GM21381 (cell line): ENCODE measurements at regions not wholly inside any gene's neighbourhood (a gene's known extent, or its start where the extent isn't known, plus 50 kb on each side); places are given as distances from the start of the nearest gene placed in this dataset.

Experiments used
- ATAC-seq: cut with Tn5 transposase; IDR thresholded peaks from one replicate; pipeline ENCODE4 v1.9.1; 2021; ENCODE audit warnings: mild to moderate bottlenecking, moderate library complexity; ENCODE audit not compliant: unreplicated experiment

DNA sequence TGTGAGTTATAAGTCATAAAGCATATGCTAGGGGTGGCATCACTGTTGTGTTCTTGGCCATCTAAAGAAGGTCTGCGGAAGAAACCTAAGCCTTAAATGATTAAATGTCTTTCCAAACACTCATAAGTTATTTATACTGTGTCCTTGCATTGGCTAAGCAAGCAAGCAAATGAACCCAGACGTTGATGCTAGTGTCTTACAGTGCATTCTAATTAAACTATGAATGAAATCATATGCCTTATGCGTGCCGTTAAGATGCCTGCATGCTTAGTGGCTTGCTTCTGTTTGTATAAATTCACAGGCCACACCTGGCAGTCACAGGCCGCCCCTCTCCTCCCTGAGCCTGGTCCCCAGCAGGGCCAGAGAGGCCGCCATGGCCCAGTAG, 49.9 kb downstream of the RIN2 start:
- no peak for ATAC-seq

DNA sequence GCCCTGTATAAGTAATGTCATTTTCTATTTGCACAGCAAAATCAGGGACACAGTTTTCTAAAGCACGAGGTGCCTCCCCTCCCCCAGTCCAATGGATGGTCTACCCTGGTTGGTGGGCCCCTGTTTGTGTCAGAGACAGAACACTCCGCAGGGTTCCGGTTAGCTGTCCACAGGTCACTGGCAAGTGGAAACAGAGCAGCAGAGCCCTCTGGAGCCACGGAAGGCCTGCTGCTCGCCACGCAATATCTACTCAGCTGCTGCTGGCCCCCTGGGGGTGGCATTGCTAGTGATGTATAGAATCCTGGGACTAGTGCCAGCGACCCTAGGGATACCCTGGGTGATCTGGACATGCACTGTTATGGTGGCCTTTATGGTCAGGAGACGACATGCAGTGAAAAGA, 50.4 kb downstream of the RIN2 start:
- no peak for ATAC-seq

DNA sequence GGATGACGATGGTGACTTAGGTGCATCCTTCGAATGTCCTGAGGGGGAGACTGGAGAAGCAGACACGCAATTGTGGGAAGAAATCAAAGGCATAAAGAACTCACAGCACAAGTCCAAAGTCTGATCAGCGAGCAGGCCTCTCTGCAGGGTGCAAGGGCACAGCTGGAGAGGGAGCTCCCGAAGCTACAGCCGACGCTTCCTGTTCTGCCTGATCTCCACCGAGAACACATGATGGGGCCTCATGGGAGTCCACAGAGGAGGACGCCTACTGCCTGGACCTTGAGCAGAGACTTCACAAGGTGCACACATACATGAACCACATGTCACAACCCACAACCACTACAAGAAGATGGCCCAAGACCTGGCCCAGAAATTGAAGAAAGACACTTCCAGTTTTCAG, 51.4 kb downstream of the RIN2 start:
- no peak for ATAC-seq

DNA sequence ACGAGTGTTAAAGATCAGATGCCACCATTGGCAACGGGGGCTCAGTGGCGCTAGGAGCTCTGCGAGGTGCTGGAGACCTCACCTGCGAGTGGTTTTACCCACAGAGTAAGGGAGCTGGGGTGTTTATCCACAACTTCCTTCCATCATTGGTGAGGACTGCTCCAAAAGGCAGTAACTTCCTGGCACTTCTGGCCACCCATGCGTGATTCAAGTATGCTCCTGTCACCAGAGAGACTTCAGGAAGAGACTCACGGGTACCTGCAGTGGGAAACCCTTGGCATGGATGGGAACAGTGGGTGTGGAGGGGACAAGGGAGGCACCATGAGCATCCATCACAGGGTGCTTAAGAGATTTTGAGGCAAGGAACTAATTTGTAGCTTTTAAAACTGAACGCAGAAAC, 53.2 kb downstream of the RIN2 start:
- no peak for ATAC-seq

DNA sequence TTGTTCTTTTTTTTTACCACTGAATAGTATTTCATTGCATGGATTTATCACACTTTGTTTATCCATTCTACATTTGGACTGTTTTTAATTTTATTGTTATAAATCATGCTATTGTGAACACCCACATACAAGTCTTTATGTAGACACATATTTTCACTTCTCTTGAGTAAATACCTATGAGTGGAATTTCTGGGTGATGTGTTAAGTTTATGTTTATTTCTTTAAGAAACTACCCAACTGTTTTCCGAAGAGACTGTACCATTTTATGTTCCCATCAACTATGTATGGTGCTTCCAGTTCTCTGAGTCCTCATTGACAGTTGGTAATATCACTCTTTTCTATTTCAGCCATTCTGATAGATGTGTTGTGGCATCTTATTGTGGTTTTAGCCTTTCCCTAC, 54.0 kb downstream of the RIN2 start:
- ATAC-seq: no peak

DNA sequence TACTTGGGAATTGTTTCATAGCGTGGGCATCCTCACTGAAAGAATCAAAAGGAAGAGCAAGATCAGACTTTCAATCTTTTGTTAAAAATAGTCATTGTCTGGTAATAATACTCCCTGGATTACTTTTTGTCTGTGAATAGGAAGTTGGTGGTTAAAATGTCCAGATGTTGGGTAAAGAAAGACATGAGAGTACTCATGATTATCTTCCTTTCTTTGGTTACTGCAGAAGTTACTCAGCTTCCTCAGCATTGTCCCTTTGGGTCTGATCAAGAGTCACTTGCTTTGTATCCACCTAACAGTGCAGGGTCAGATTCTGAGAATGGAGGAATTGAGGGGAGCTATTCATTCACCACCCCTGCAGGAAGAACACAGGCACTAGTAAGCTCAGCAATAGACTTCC, 54.6 kb downstream of the RIN2 start:
- ATAC-seq: no peak

DNA sequence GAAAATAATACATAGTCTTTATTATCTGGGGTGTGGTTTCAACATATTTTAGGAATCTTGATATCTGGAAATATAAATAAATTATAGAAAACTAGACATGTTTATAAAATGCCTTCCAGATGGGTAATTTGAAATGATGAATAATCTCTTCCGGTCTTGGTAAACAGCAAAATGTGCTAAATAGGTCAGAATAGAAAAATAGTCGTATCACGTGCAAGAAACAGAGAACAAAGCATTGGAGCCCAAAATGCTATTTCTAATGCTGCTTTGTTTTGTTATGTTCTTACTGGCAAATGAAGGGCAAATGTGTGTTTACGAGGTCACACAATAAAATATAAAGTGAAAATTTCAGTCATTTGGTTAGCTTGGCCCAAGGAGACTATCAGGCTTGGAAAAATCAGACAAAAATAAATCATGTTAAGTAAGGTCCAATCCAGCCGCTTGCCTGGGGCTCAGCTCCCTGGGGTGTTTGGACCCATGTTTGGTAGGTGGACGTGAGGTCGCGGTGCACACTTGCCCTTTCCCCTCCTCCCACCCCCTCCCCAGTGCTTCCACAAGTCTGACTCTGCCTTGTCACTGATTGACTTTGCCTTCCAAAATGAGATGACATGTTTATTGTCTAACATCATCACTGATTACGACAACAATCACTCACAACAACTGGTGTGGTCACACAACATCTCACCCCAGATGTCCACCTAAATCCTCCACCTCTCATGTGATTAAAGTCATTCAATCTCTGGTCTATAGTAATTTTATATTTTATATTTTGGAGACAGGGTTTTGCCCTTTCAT, 56.0 kb downstream of the RIN2 start:
- ATAC-seq: no peak

DNA sequence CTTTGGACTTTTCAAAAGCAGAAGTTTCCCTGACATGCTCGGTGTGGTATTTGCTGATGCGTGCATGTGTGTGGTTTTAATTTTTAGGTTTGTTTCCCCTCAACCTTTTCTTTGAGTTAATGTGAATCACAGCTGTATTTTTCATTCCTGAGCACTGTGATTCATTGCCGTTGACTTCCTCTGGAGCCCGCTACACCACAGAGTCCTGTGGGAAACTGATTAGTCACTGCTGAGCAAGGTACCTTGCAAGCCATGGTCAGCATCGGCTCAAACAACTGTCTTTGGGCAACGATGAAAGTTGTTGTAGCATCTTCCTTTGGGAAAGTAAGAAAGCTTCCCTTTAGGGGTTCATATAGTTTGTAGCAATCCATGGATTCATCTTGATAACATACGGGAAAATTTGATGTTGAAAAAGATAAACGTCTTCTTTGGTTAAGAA, 57.5 kb downstream of the RIN2 start:
- no peak for ATAC-seq

DNA sequence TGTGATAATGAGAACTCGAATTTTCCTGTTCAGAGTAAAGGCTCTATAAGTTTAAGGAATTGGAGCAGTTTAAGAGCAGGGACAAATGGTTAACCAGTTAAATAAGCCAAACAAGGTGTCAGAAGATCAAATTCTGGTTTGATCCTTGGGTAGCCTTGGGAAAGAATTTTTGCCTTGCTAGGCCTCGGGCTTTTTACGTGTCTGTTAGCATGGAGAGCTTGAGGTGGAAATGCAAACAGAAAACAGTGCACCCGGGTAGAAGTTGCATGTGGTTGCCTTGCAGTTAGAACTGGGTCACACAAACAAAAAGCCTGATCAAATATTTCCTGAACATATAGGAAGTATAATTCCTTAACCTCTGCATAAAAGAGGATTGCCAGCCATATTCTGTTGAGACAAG, 58.3 kb downstream of the RIN2 start:
- ATAC-seq: no peak

DNA sequence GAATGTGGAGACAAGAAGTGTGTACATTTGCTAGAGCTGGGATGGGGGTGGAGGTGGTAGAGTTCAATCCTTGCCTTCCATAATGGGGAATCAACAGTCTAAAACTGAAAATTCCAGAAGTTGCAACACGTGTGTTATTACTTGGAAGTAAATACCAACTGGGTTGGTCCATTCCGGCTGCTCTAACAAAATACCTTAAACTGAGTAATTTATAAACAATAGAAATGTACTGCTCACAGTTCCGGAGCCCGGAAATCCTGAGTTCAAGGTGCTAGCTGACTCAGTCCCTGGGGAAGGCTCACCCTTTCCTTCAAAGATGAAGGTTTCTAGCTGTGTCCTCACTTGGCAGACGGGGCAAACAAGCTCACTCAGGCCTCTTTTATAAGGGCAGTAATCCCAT, 59.0 kb downstream of the RIN2 start:
- no peak for ATAC-seq

DNA sequence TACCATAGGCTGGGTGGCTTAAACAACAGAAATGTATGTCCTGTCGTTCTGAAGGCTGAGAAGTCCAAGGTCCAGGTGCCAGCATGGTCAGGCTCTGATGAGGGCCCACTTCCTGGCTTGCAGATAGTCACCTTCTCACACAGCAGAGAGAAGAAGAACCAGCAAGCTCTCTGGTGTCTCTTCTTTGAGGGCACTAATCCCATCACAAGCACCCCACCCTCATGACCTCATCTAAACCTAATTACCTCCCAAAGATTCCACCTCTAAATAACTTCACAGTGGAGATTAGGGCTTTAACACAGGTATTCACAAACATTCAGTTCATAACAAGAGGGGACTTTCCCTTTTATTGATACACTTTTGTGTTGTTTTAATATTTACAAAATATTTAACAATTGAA, 61.1 kb downstream of the RIN2 start:
- no peak for ATAC-seq

DNA sequence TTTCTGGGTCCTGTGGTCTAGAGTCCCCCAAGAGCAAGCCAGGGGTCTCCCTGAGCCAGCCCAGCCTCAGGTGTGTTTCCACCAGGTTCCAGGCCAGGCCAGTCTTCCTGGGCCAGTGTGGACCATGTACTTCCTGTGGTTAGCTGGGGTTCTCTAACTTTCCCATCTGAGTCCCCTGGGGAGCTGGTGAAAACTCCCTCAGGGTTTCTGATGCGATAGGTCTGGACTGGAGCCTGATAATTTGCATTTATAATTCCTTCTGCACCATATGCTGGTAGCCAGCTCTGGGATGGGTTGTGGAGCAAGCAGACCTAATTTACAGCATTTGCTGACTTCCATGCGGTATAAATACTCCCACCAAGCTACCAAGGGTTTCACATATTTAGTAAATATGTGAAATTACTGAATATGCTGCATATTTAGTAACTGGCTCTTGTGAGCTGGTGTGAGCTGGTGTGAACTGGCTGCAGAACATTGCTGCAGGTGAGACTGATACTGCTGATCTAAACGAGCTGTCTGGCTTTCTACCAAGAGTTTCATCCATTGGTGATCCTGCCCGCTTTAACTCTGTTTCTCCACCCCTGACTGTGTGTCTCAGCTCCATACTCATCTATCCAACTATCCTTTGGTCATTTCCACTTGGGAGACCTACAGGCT, 62.6 kb downstream of the RIN2 start:
- ATAC-seq: no peak

DNA sequence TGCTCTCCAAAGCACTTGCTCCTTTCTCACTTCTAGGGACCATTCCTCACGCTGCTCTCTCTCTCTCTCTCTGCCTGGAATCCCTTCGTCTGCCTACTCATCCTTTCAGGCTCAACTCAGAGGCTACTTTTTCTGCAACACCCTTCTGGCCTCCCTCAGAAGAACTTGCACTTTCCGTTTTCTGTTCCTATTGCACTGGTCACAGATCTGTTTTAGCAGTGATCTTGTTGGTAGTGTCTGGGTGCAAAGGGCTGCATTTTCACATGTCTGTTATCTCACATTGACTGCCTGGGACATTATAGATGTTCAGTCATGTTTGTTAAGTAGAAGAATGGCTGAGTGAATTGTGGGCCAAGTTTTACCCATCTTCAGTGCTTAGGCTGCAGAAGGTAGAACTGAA, 63.5 kb downstream of the RIN2 start:
- ATAC-seq: no peak

DNA sequence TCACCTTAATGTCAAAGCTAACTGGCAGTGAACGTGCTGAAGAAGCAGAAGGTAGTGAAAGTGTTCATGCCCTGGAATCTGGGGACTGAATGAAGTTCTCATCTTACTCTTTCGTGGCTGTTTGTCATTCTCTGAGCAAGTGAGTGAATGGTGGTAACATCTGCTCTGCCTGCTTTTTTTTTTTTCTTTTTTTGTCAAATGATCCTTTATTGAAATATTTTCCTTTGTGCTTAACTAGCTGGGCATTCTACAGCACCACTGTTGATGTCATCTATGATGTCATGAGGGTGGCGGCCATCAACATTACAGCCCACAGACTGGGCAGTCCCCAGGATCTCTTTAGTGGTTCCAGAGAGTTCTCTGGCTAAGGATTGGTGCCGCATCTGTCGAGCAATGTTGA, 65.2 kb downstream of the RIN2 start:
- no peak for ATAC-seq

DNA sequence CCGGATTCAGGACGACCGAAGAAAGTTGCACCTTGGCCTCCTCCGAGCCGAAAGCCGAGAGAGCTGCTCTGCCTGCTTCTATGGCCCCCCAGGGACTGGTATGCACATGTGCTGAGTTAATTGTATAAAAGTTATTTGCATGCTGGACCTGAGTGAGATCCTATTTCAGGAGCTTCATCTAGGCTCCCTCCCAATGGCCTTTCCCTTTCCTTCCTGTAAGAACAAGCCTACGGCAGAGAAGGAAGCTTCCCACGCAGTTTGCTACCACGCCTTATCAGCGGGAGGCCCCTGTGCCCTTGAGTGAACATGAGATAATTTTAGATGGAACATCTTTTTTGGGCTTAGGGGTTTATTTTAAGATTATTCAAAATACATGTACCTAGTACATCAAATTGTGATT, 65.9 kb downstream of the RIN2 start:
- ATAC-seq: no peak

DNA sequence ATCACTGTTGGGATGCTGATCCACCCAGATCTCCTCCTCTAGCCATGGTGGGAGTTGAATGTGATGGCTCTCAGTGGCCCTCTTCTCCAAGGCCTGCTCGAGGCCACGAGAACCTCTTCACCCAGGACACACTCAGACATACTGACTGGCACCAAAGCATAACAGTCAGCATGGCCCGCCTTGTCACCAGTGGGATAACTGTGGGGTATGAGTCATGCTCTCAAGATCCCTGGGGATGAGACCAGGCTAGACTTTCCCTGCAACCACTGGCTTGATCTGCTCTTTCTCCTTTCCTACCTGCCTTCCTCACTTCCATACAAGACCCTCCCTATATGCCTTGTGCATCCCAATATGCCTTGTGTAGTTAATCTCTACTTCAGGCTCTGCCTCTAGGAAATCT, 66.8 kb downstream of the RIN2 start:
- ATAC-seq: no peak

DNA sequence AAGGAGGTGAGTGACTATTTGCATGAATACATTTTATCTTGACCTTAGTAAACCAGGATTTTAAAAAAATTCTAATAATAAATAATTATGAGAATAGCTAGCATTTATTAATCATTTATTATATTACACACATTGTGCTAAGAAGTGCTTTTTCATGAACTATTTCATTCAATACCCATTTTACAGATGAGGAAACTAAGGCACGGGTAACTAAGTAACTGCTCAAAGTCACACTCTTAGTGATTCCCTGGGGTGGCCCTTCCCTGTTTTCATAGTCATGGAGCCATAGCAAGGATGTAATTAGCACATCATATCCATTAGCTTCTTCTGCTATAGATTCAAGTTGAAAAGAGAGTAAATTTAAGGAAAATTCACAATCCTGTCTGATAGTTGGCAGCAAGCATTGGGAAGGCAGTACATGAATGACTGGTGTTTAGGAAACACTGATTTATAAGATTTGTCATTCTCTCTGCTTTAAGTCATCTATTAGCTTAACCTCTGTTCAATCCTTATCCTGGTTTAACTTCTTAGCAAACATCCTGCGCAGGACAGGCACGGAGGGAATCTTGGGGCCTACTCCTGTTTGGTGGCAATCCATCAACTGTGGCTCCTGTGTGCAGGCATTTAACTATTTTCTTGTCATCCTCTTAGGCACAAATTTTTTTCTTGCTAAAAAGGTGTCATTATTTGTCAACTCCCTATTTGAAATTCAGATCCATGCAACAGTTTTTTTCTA, 68.3 kb downstream of the RIN2 start:
- no peak for ATAC-seq

DNA sequence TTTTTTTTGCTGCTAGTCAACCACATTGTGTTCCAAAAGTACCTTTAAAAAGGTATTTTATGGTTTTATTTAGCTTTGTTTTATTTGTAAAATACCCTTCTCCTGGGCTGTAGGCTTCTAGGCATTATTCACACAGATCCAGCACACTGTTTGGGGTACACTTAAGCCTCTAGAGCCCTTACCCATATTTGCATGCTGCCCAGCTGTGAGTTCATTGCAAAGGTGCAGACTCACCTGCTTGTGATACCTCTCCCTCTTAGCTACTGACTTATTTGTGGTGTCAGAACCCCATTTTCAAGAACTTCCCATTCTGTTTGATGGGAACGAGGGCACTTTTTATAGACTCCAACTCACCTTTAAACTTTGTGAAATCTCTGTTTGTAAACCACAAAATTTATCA, 69.8 kb downstream of the RIN2 start:
- peak; percentile 23 for ATAC-seq

DNA sequence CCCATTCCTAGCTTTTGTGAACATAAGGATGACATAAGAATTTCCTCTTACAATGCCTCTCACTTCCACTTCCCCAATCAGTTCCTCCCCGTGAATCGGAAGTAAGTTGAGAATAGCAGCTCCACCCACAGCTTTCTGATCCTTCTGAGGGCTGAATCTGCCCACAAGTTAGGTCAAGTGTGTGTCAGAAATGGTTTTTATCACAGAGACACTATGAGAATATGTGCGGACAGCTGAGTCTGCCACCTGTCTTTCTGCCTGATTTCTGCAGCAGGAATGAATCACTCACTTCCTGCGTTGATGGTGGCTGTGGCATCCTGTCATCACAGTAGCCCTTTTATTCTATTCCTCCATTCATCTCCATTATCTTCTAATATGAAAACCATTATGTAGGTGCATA, 70.2 kb downstream of the RIN2 start:
- ATAC-seq: peak; percentile 93

DNA sequence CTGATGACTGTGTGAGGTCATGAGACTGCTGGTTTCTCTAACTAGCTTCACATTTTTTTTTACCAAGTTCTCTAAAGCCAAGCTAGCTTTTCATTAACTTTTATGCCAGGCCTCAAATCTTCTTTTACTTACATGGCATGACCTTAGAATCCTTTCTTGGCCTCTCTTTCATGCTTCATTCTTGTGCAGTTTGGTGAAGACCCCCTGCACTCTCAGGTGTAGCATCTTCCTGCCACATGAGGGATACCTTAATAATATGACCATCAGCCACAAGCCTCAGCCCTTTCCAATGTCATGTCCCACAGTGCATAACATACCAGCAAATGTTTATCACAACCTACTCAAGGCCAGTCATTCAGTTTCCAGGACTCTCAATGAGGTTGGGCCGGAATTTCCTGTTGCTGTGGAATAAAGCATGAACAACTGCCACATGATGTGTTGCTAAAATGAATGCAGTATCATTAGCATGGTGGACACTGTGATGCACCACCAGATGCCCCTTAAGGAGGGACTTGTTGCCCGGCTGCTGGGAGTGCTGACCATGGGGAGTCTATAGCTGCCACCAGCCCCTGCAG, 72.2 kb downstream of the RIN2 start:
- no peak for ATAC-seq

DNA sequence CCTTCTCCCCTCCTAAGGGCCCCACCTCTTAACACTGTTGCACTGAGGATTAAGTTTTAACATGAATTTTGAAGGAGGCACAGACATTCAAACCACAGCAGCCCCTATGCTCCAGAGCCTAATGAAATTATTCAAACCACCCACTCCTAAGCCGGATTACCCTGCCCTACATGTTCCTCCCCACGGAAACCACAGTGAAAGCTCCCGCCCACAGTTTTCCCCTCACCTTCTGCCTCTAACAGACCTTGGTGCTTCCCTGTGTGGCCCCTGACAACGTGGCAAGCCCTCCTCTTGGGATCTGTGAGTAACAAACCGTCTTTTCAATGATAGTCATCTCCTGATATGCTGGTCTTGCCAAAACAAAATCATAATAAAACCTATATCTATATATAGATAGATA, 74.8 kb downstream of the RIN2 start:
- ATAC-seq: no peak

DNA sequence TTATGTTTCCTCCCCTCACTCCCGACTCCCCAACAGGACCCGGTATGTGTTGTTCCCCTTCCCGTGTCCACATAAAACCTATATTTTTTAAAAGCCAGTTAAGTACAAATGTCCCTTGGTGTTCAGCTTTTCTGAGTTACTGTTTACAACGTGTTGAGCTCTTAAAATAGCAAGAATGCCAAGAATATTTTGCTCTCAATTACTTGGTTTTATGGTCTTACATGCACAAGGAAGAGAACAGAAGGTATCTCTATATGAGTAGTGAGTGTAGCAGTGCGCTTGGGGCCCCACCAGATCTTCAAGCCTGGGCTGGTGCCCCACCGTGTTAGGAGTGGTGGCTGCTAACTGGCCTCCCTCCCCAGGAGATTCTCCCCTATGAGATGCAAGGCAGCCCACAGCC, 75.3 kb downstream of the RIN2 start:
- ATAC-seq: no peak
